Suprapubic skin (tissue), 3 donors: ENCODE measurements at regions not wholly inside any gene's neighbourhood (a gene's known extent, or its start where the extent isn't known, plus 50 kb on each side); places are given as distances from the start of the nearest gene placed in this dataset.

Experiments used
- CTCF ChIP-seq, 2 donors: fragments of 200-600 bp in 1 of 2; fragments of 450-650 bp in 1 of 2; sonication (generic) in 1 of 2; IDR thresholded peaks; one replicate each; pipeline ENCODE4 v1.5.1; 2016 to 2019; ENCODE audit warnings: antibody characterized with exemption in 2 of 2, mild to moderate bottlenecking in 1 of 2, moderate library complexity in 1 of 2
- EP300 ChIP-seq: sonication (generic); formaldehyde crosslinking; IDR thresholded peaks from one replicate; pipeline ENCODE4 v1.6.1; 2017; ENCODE audit warnings: antibody characterized with exemption
- POLR2A ChIP-seq, 2 donors: fragments of 450-650 bp; IDR thresholded peaks; one replicate each; pipeline ENCODE4 v1.6.1; 2017; ENCODE audit warnings: antibody characterized with exemption in 2 of 2, mild to moderate bottlenecking in 2 of 2, moderate library complexity in 2 of 2

- TF ChIP-seq POLR2A (IDR thresholded peaks at IDR 0.05): no peak
- no peak for TF ChIP-seq CTCF (IDR thresholded peaks at IDR 0.05)
- TF ChIP-seq EP300: no peak
Measured at GRCh38 chr7:106394526-106394925, 109.7 kb upstream of the NAMPT start.
